GM12878 (cell line): ENCODE measurements at regions not wholly inside any gene's neighbourhood (a gene's known extent, or its start where the extent isn't known, plus 50 kb on each side); places are given as distances from the start of the nearest gene placed in this dataset.

Experiments used
- ATAC-seq: fragments of 200-7000 bp; cut with Tn5 transposase; 3 replicates; pipeline ENCODE4 v1.9.1; 2020; ENCODE audit warnings: mild to moderate bottlenecking, moderate library complexity
- BruUV-seq: library from RNA; stranded (reverse); fragments of 400-500 nt; replicated peaks from 2 replicates; lab custom pipeline; 2021; lab: Mats Ljungman, UMichigan
- CTCF ChIA-PET: fragments of 300-600 bp; sonication (Branson Sonifier 250); formaldehyde crosslinking; extraction: SDS; loops from one replicate; lab custom pipeline; 2021; ENCODE audit warnings: inconsistent platforms; lab: Yijun Ruan, JAX
- POLR2A ChIA-PET: fragments of 350-600 bp; formaldehyde crosslinking; extraction: SDS; loops from one replicate; lab custom pipeline; 2021; ENCODE audit warnings: inconsistent platforms; lab: Charles Lee
- RAD21 ChIA-PET: fragments of 300-600 bp; sonication (Branson Sonifier 250); formaldehyde crosslinking; loops from one replicate; lab custom pipeline; 2023; ENCODE audit warnings: antibody characterized with exemption; ENCODE audit not compliant: unreplicated experiment; lab: Charles Lee
- SMC1A ChIA-PET: fragments of 300-600 bp; sonication (Branson Sonifier 250); formaldehyde crosslinking; loops from one replicate; lab custom pipeline; 2023; ENCODE audit not compliant: unreplicated experiment, uncharacterized antibody; lab: Charles Lee
- DNase-seq: peaks from one replicate; pipeline ENCODE4 v3.0.0-alpha.2; 2011; ENCODE audit warnings: low read depth, low spot score
- FAIRE-seq: peaks from 3 replicates; lab custom pipeline; 2011; peaks lifted over from hg19 to GRCh38; lab: Jason Lieb, UNC
- H2AFZ ChIP-seq: 2 replicates; pipeline ENCODE4 v1.6.0; 2011; ENCODE audit warnings: low read depth, low read length, control low read depth; ENCODE audit not compliant: control insufficient read depth
- H3K27ac ChIP-seq: 2 replicates; pipeline ENCODE4 v1.5.1; 2011; ENCODE audit warnings: control low read depth; ENCODE audit not compliant: control insufficient read depth, insufficient read depth
- H3K27me3 ChIP-seq, 2 experiments: replicated peaks in 1 of 2; 2 replicates each; pipeline versions ENCODE4 v1.6.0 to v1.6.1; 2011; ENCODE audit warnings: low read length in 1 of 2; ENCODE audit not compliant: control insufficient read depth in 2 of 2, insufficient read depth in 2 of 2
- H3K36me3 ChIP-seq, 2 experiments: 2 replicates each; pipeline ENCODE4 v1.5.1; 2011; ENCODE audit warnings: low read length in 1 of 2; ENCODE audit not compliant: control insufficient read depth in 2 of 2, insufficient read depth in 2 of 2
- H3K4me1 ChIP-seq: 2 replicates; pipeline ENCODE4 v1.6.1; 2011; ENCODE audit warnings: mild to moderate bottlenecking, low read length, moderate library complexity, mixed read lengths; ENCODE audit not compliant: control insufficient read depth, insufficient read depth
- H3K4me2 ChIP-seq: 2 replicates; pipeline ENCODE4 v1.6.0; 2011; ENCODE audit warnings: control low read depth; ENCODE audit not compliant: control insufficient read depth, insufficient read depth
- H3K4me3 ChIP-seq: fragments of 200-600 bp; sonication (generic); 2 replicates; pipeline ENCODE4 v1.5.1; 2016
- H3K79me2 ChIP-seq: 2 replicates; pipeline ENCODE4 v1.6.0; 2011; ENCODE audit warnings: low read length; ENCODE audit not compliant: control insufficient read depth, insufficient read depth
- H3K9ac ChIP-seq: 2 replicates; pipeline ENCODE4 v1.8.0; 2011; ENCODE audit warnings: low read length, control low read depth, mixed read lengths; ENCODE audit not compliant: control insufficient read depth, insufficient read depth
- H3K9me3 ChIP-seq: replicated peaks from 3 replicates; pipeline ENCODE4 v1.5.1; 2011; ENCODE audit warnings: mild to moderate bottlenecking, low read length; ENCODE audit not compliant: control insufficient read depth, insufficient read depth
- H4K20me1 ChIP-seq: 2 replicates; pipeline ENCODE4 v1.6.0; 2011; ENCODE audit not compliant: control insufficient read depth, insufficient read depth
- CUX1 ChIP-seq: IDR thresholded peaks from 2 replicates; pipeline ENCODE4 v1.6.1; 2012; ENCODE audit warnings: improper control_type of control experiment, low read depth, low read length; ENCODE audit not compliant: insufficient replicate concordance
- EED ChIP-seq: sonication (generic); IDR thresholded peaks from 2 replicates; pipeline ENCODE4 v1.6.1; 2016; ENCODE audit warnings: antibody characterized with exemption, low read depth
- EGR1 ChIP-seq, 2 experiments: IDR thresholded peaks; 1 replicate in 1 of 2; 2 replicates in 1 of 2; pipeline ENCODE4 v1.6.1; 2011 to 2012; ENCODE audit warnings: low read depth in 2 of 2, low read length in 2 of 2, borderline replicate concordance in 1 of 2, mild to moderate bottlenecking in 1 of 2, moderate library complexity in 1 of 2
- HDGF ChIP-seq: fragments of 450-650 bp; IDR thresholded peaks from 2 replicates; pipeline ENCODE4 v1.6.1; 2016; ENCODE audit warnings: antibody characterized with exemption
- MAX ChIP-seq: IDR thresholded peaks from 2 replicates; pipeline ENCODE4 v1.6.1; 2012; ENCODE audit warnings: low read depth, low read length, improper control_type of control experiment
- PRDM15 ChIP-seq: fragments of 450-650 bp; formaldehyde crosslinking; IDR thresholded peaks from 2 replicates; pipeline ENCODE4 v1.4.0; 2020; ENCODE audit warnings: mild to moderate bottlenecking, moderate library complexity
- RFX5 ChIP-seq: IDR thresholded peaks from 2 replicates; pipeline ENCODE4 v1.6.1; 2011; ENCODE audit warnings: low read depth, low read length, improper control_type of control experiment
- RUNX3 ChIP-seq: IDR thresholded peaks from 2 replicates; pipeline ENCODE4 v1.6.1; 2012; ENCODE audit warnings: low read length, inconsistent platforms
- SREBF2 ChIP-seq: IDR thresholded peaks from 2 replicates; pipeline ENCODE4 v1.6.1; 2012; ENCODE audit warnings: mild to moderate bottlenecking, low read length
- TARDBP ChIP-seq: IDR thresholded peaks from 2 replicates; pipeline ENCODE4 v1.6.1; 2016; ENCODE audit warnings: borderline replicate concordance
- ZBED1 ChIP-seq: IDR thresholded peaks from 2 replicates; pipeline ENCODE4 v1.6.1; 2016; ENCODE audit warnings: borderline replicate concordance
- WGBS: methylation state at CpG from one replicate; pipeline ENCODE4 v1.1.6; 2016; ENCODE audit warnings: low lambda C conversion rate; ENCODE audit not compliant: insufficient replicate concordance, insufficient coverage; ENCODE audit errors: missing lambda C conversion rate; 5-methylcytosine and 5-hydroxymethylcytosine counted together
- in situ Hi-C: fragments of 300-500 bp; cut with MboI; formaldehyde crosslinking; loops from 9 replicates; pipeline ENCODE4 v1.14.3; 2018; ENCODE audit warnings: mixed read lengths
- intact Hi-C: fragments of 100-400 bp; cut with micrococcal nuclease; formaldehyde crosslinking; loops from one replicate; pipeline ENCODE4 v1.14.2; 2022; ENCODE audit not compliant: unreplicated experiment
- TF ChIP-seq, protein P1 (sequence below): fragments of 450-650 bp; IDR thresholded peaks from 2 replicates; pipeline ENCODE4 v1.6.1; 2018; ENCODE audit warnings: mild to moderate bottlenecking, low read depth, moderate library complexity; ENCODE audit not compliant: partially characterized antibody

DNA sequence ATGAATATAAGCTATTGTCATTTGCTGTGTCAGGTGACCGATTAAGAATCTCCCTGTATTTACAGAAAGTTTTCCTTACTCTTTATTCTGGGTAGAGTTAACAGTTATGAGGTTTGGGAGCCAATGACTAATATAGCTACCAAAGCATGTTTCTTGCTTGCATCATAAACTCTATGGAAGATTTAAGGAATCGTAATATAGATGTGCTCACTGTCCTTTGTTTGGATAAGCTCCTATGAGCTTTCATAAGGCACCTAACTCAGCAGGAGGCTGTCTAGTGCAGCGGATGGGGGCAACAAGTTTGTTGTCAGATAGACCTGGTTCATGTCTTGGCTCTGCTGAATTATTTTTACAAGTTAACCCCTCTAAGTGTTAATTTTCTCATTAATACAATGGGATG lies 75.0 kb upstream of the PAQR3 start (continued):
- TF ChIP-seq PRDM15 (no peak), EED (no peak)

DNA sequence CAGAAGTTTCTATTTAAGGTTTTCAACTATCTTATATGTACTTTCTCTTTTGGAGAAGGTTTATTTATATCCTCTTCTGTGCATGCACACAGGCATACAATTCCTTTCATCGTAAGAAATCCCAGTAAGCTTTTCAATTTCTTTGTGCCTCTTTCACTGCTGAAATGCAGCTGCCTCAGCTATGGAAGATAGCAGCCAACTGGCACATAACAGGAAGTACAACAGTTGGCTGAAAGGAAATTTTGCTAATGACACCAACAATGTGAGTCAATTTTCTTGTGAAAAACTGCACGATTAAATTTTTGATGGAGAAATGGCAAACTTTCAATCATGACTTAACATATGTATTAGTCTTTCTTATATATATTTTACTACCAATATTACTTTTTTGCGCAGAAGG lies 74.5 kb upstream of the PAQR3 start:
- in situ Hi-C loops, result no loop called here
- RAD21 ChIA-PET, result no interaction called here
- BruUV-seq, result no TSS peak
- FAIRE-seq (no peak), DNase-seq (no peak), ATAC-seq (no peak)
- Histone ChIP-seq H3K27me3 (no peaks in the 10 kb centered on the region), H3K4me2 (no peak overlapping the region), H3K9me3 (no peaks in the 10 kb centered on the region), H3K79me2 (no peaks in the 10 kb centered on the region), H3K36me3 (no peaks in the 10 kb centered on the region), H3K27ac (no peak overlapping the region), H3K9ac (no peak overlapping the region), H3K4me3 (no peak overlapping the region), H2AFZ (no peak overlapping the region), H4K20me1 (no peaks in the 10 kb centered on the region), H3K4me1 (no peaks in the 10 kb centered on the region)
- 44% methylated on average over 3 of the region's 3 CpGs for WGBS
- POLR2A ChIA-PET, result no interaction called here
- SMC1A ChIA-PET, result no interaction called here
- intact Hi-C loops, result no loop called here
- CTCF ChIA-PET, result no interaction called here
- no peak for TF ChIP-seq HDGF
- TF ChIP-seq MAX, result no peak
- TF ChIP-seq RUNX3, result no peak
- TF ChIP-seq ZBED1, result no peak
- no peak for TF ChIP-seq RFX5
- no peak for TF ChIP-seq TARDBP
- TF ChIP-seq, protein P1, sequence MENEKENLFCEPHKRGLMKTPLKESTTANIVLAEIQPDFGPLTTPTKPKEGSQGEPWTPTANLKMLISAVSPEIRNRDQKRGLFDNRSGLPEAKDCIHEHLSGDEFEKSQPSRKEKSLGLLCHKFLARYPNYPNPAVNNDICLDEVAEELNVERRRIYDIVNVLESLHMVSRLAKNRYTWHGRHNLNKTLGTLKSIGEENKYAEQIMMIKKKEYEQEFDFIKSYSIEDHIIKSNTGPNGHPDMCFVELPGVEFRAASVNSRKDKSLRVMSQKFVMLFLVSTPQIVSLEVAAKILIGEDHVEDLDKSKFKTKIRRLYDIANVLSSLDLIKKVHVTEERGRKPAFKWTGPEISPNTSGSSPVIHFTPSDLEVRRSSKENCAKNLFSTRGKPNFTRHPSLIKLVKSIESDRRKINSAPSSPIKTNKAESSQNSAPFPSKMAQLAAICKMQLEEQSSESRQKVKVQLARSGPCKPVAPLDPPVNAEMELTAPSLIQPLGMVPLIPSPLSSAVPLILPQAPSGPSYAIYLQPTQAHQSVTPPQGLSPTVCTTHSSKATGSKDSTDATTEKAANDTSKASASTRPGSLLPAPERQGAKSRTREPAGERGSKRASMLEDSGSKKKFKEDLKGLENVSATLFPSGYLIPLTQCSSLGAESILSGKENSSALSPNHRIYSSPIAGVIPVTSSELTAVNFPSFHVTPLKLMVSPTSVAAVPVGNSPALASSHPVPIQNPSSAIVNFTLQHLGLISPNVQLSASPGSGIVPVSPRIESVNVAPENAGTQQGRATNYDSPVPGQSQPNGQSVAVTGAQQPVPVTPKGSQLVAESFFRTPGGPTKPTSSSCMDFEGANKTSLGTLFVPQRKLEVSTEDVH, result no peak
- TF ChIP-seq SREBF2, result no peak
- no peak for TF ChIP-seq CUX1
- TF ChIP-seq EGR1 (IDR thresholded peaks at IDR 0.05; ENCODE audit: borderline replicate concordance in 1 of 2, low read depth in 2 of 2, low read length in 2 of 2), result no peak
